Activated CD8-positive, alpha-beta T cell treated with anti-CD3 and anti-CD28 coated beads for 36 hours (primary cell): ENCODE measurements at regions not wholly inside any gene's neighbourhood (a gene's known extent, or its start where the extent isn't known, plus 50 kb on each side); places are given as distances from the start of the nearest gene placed in this dataset.

Experiments used
- ATAC-seq: fragments of 200-7000 bp; cut with Tn5 transposase; one replicate; pipeline ENCODE4 v1.10.0; 2021; ENCODE audit warnings: mild to moderate bottlenecking, moderate library complexity
- CTCF ChIA-PET: fragments of 350-600 bp; sonication (Branson Sonifier 250); formaldehyde crosslinking; loops from one replicate; lab custom pipeline; 2021; ENCODE audit warnings: antibody characterized with exemption; lab: Charles Lee
- POLR2A ChIA-PET: fragments of 350-600 bp; sonication (Branson Sonifier 250); formaldehyde crosslinking; loops from one replicate; lab custom pipeline; 2021; ENCODE audit warnings: antibody characterized with exemption; lab: Charles Lee
- DNase-seq: peaks from one replicate; pipeline ENCODE4 v3.0.0-alpha.2; 2020
- H3K27ac Mint-ChIP-seq: one replicate; pipeline ENCODE4 v1.8.0; 2021; ENCODE audit warnings: mild to moderate bottlenecking, mixed read lengths
- H3K27me3 Mint-ChIP-seq: one replicate; pipeline ENCODE4 v1.8.0; 2021; ENCODE audit warnings: mixed read lengths
- H3K36me3 Mint-ChIP-seq: one replicate; pipeline ENCODE4 v1.8.0; 2021; ENCODE audit warnings: low read depth, mixed read lengths
- H3K4me1 Mint-ChIP-seq: one replicate; pipeline ENCODE4 v1.8.0; 2021; ENCODE audit warnings: low read depth, mixed read lengths
- H3K4me3 Mint-ChIP-seq: one replicate; pipeline ENCODE4 v1.8.0; 2021; ENCODE audit warnings: mild to moderate bottlenecking, moderate library complexity, mixed read lengths
- H3K9me3 Mint-ChIP-seq: one replicate; pipeline ENCODE4 v1.8.0; 2021; ENCODE audit warnings: mixed read lengths
- CTCF ChIP-seq: fragments of 200-600 bp; IDR thresholded peaks from one replicate; pipeline ENCODE4 v1.8.0; 2022; ENCODE audit warnings: antibody characterized with exemption, mild to moderate bottlenecking
- intact Hi-C: fragments of 100-400 bp; cut with micrococcal nuclease; formaldehyde crosslinking; loops from one replicate; pipeline ENCODE4 v1.10.0; 2022

GRCh38 chr3:110149763-110150162 lies 812.4 kb upstream of the DPPA4 start:
- Mint-ChIP-seq H3K4me3 (no peak overlapping the region), H3K4me1 (no peaks in the 10 kb centered on the region), H3K9me3 (no peaks in the 10 kb centered on the region), H3K36me3 (no peaks in the 10 kb centered on the region), H3K27ac (no peak overlapping the region), H3K27me3 (no peaks in the 10 kb centered on the region)
- intact Hi-C loops = no loop called here
- ChIA-PET POLR2A (no interaction called here), CTCF (no interaction called here)
- no peak for TF ChIP-seq CTCF
- DNase-seq (no peak), ATAC-seq (no peak)

- Mint-ChIP-seq H3K36me3 (no peaks in the 10 kb centered on the region), H3K4me1 (no peaks in the 10 kb centered on the region), H3K27me3 (peaks cover 2% of the 10 kb centered on the region), H3K4me3 (no peak overlapping the region), H3K27ac (no peak overlapping the region), H3K9me3 (no peaks in the 10 kb centered on the region)
- POLR2A ChIA-PET = interaction anchor here (0.5 kb wide), 1 partner anchor 769 kb away, joined by 3 read pairs; no protein-coding TSS in a partner anchor
- no peak for ATAC-seq
- TF ChIP-seq CTCF = no peak
- DNase-seq = no peak
- CTCF ChIA-PET = no interaction called here
- intact Hi-C loops = no loop called here
These were observed 819.9 kb upstream of the DPPA4 start for GRCh38 chr3:110157221-110157620.

- H3K36me3 Mint-ChIP-seq = no peaks in the 10 kb centered on the region
- no peak overlapping the region for H3K4me3 Mint-ChIP-seq
- no peaks in the 10 kb centered on the region for H3K4me1 Mint-ChIP-seq
- DNase-seq = no peak
- no peak for ATAC-seq
- no peak overlapping the region for H3K27ac Mint-ChIP-seq
- H3K27me3 Mint-ChIP-seq = no peaks in the 10 kb centered on the region
- ChIA-PET POLR2A (no interaction called here), CTCF (no interaction called here)
- no peaks in the 10 kb centered on the region for H3K9me3 Mint-ChIP-seq
- intact Hi-C loops = no loop called here
- TF ChIP-seq CTCF = no peak
These were observed 827.5 kb upstream of the DPPA4 start for GRCh38 chr3:110164632-110165369.

GRCh38 chr3:110165370-110165743 lies 828.0 kb upstream of the DPPA4 start:
- TF ChIP-seq CTCF = no peak
- CTCF ChIA-PET = no interaction called here
- intact Hi-C loops = no loop called here
- Mint-ChIP-seq H3K4me3 (no peak overlapping the region), H3K27me3 (no peaks in the 10 kb centered on the region), H3K9me3 (no peaks in the 10 kb centered on the region), H3K4me1 (no peaks in the 10 kb centered on the region), H3K27ac (no peak overlapping the region), H3K36me3 (no peaks in the 10 kb centered on the region)
- POLR2A ChIA-PET = no interaction called here
- DNase-seq = no peak
- ATAC-seq = no peak

- POLR2A ChIA-PET = no interaction called here
- Mint-ChIP-seq H3K27me3 (no peaks in the 10 kb centered on the region), H3K36me3 (no peaks in the 10 kb centered on the region), H3K9me3 (no peaks in the 10 kb centered on the region), H3K27ac (no peak overlapping the region), H3K4me1 (no peaks in the 10 kb centered on the region), H3K4me3 (no peak overlapping the region)
- CTCF ChIA-PET = no interaction called here
- intact Hi-C loops = no loop called here
- no peak for TF ChIP-seq CTCF
- no peak for DNase-seq
- no peak for ATAC-seq
These were observed 828.4 kb upstream of the DPPA4 start for GRCh38 chr3:110165753-110166152.
